Heart right ventricle (tissue), 16 donors: ENCODE measurements at regions not wholly inside any gene's neighbourhood (a gene's known extent, or its start where the extent isn't known, plus 50 kb on each side); places are given as distances from the start of the nearest gene placed in this dataset.

ENCODE experiments used
- ATAC-seq, 8 donors: fragments of 200-7000 bp; cut with Tn5 transposase; one replicate each; pipeline ENCODE4 v1.9.1; 2020; ENCODE audit warnings: mild to moderate bottlenecking in 8 of 8, moderate library complexity in 8 of 8, moderate number of reproducible peaks in 1 of 8
- DNase-seq, 2 donors: peaks; one replicate each; pipeline ENCODE4 v3.0.0-alpha.2; 2020
- H3K27ac ChIP-seq, 10 donors: fragments of 200-600 bp; sonication (generic) in 2 of 10; one replicate each; pipeline versions ENCODE4 v1.5.0 to v1.8.0; 2020 to 2022; ENCODE audit warnings: mild to moderate bottlenecking in 3 of 10
- H3K27me3 ChIP-seq, 7 donors: fragments of 200-600 bp; one replicate each; pipeline ENCODE4 v1.8.0; 2021 to 2022; ENCODE audit warnings: mild to moderate bottlenecking in 2 of 7
- H3K36me3 ChIP-seq, 9 donors: fragments of 200-600 bp; sonication (generic) in 1 of 9; one replicate each; pipeline versions ENCODE4 v1.5.0 to v1.8.0; 2020 to 2022; ENCODE audit warnings: mild to moderate bottlenecking in 2 of 9
- H3K4me1 ChIP-seq, 9 donors: fragments of 200-600 bp; sonication (generic) in 1 of 9; one replicate each; pipeline versions ENCODE4 v1.5.0 to v1.8.0; 2020 to 2022; ENCODE audit warnings: mild to moderate bottlenecking in 4 of 9
- H3K4me3 ChIP-seq, 10 donors: fragments of 200-600 bp; sonication (generic) in 2 of 10; one replicate each; pipeline versions ENCODE4 v1.5.0 to v1.8.0; 2020 to 2022; ENCODE audit warnings: mild to moderate bottlenecking in 7 of 10, moderate library complexity in 2 of 10
- H3K9me3 ChIP-seq, 11 donors: fragments of 200-600 bp in 10 of 11; sonication (generic) in 2 of 11; one replicate each; pipeline versions ENCODE4 v1.5.0 to v1.8.0; 2013 to 2022; ENCODE audit warnings: mild to moderate bottlenecking in 2 of 11, control low read depth in 1 of 11, moderate library complexity in 1 of 11
- CTCF ChIP-seq, 9 donors: fragments of 200-600 bp; sonication (generic) in 2 of 9; IDR thresholded peaks; one replicate each; pipeline versions ENCODE4 v1.5.0 to v1.8.0; 2021 to 2022; ENCODE audit warnings: antibody characterized with exemption in 9 of 9, mild to moderate bottlenecking in 5 of 9, moderate library complexity in 1 of 9
- WGBS, 2 donors: extraction: QIAGEN DNeasy Blood & Tissue Kit; methylation state at CpG; one replicate each; pipeline ENCODE4 v1.1.7; 2013; ENCODE audit warnings: inconsistent platforms in 1 of 2; 5-methylcytosine and 5-hydroxymethylcytosine counted together
- intact Hi-C, 10 donors: fragments of 100-400 bp; cut with DNase I; formaldehyde crosslinking; loops; one replicate each; pipeline versions ENCODE4 v1.11.1 to v1.14.2; 2022
- donor health status: Arrhythmogenic right ventricular cardiomyopathy.
- donor health status: ischemic (EF 13 %, LVEDD 7.1; RV severe dilation, severe dysfunction).
- donor health status: healthy with polysubstance abuse.
- donor health status: DM: no; HTN: yes; CAD: no.
- donor health status: DM: no; HTN: no; CAD: no.
- donor health status: ischemic (EF 25% LVEDD 6.9; RV normal size, moderate dysfunction).
- donor health status: ischemic (EF 25% LVEDD 5.7; RV mildly dilated, moderate dysfunction).
- donor health status: healthy.
- donor health status: DM: yes; HTN: yes; CAD: no.
- donor health status: Ischemic cardiomyopathy.
- donor health status: ischemic (EF 35%, LVEDD 5.7; RV mildly dilated, moderate dysfunction).
- donor health status: nonischemic (EF 11% LVEDD 7.7; RV severe dilation, severe dysfunction).
- donor health status: DM: yes; HTN: yes; CAD: no.
- donor health status: PGD.
- donor health status: ischemic (EF 29% LVEDD 5.4; RV normal size, mild dysfunction).
- donor health status: nonischemic (EF 23%, LVEDD 6.1; RV moderate dilation, normal function).

GRCh38 chrX:25596921-25597320 lies 541.2 kb upstream of the MAGEB18 start:
- no peak for TF ChIP-seq CTCF (IDR thresholded peaks at IDR 0.05)
- ATAC-seq (no peak), DNase-seq (no peak)
- peaks cover 0 to under 1% (median 0%) of the 10 kb centered on the region in 11 donors for H3K9me3 ChIP-seq
- intact Hi-C loops, result no loop called here
- no peak overlapping the region for H3K27ac ChIP-seq
- no peaks in the 10 kb centered on the region for H3K27me3 ChIP-seq
- H3K4me1 ChIP-seq, result no peaks in the 10 kb centered on the region
- H3K36me3 ChIP-seq, result no peaks in the 10 kb centered on the region
- WGBS, 2 donors, result 33 to 53% methylated on average over 2 of the region's 2 CpGs
- no peak overlapping the region for H3K4me3 ChIP-seq

- ATAC-seq (no peak), DNase-seq (no peak)
- H3K36me3 ChIP-seq, result no peaks in the 10 kb centered on the region
- no peak for TF ChIP-seq CTCF (IDR thresholded peaks at IDR 0.05)
- no peaks in the 10 kb centered on the region for H3K27me3 ChIP-seq
- WGBS, 2 donors, result 67 to 81% methylated on average over 2 of the region's 2 CpGs
- no peaks in the 10 kb centered on the region for H3K4me1 ChIP-seq
- no peak overlapping the region for H3K27ac ChIP-seq
- H3K4me3 ChIP-seq, result no peak overlapping the region
- intact Hi-C loops, result no loop called here
- peaks cover 0 to 7% (median 0%) of the 10 kb centered on the region in 11 donors for H3K9me3 ChIP-seq
Observed at GRCh38 chrX:25597551-25597950, 540.6 kb upstream of the MAGEB18 start.

- Histone ChIP-seq H3K27ac (no peak overlapping the region), H3K4me3 (no peak overlapping the region), H3K27me3 (no peaks in the 10 kb centered on the region), H3K36me3 (no peaks in the 10 kb centered on the region), H3K4me1 (no peaks in the 10 kb centered on the region), H3K9me3 (peaks cover 0 to 7% (median 0%) of the 10 kb centered on the region in 11 donors)
- 87 to 93% methylated on average over 3 of the region's 3 CpGs for WGBS, 2 donors
- DNase-seq (no peak), ATAC-seq (no peak)
- no peak for TF ChIP-seq CTCF (IDR thresholded peaks at IDR 0.05)
- intact Hi-C loops, result no loop called here
Observed at GRCh38 chrX:25599061-25599460, 539.1 kb upstream of the MAGEB18 start.

GRCh38 chrX:25600776-25601175 lies 537.4 kb upstream of the MAGEB18 start:
- Histone ChIP-seq H3K4me3 (no peak overlapping the region), H3K9me3 (peaks cover 0 to 10% (median 0%) of the 10 kb centered on the region in 11 donors), H3K36me3 (no peaks in the 10 kb centered on the region), H3K4me1 (no peaks in the 10 kb centered on the region), H3K27ac (no peak overlapping the region), H3K27me3 (no peaks in the 10 kb centered on the region)
- ATAC-seq (no peak), DNase-seq (no peak)
- intact Hi-C loops, result no loop called here
- WGBS, 2 donors, result 47 to 76% methylated on average over 1 of the region's 1 CpG
- TF ChIP-seq CTCF (IDR thresholded peaks at IDR 0.05), result no peak
